SU-DHL-6 (cell line): ENCODE measurements at regions not wholly inside any gene's neighbourhood (a gene's known extent, or its start where the extent isn't known, plus 50 kb on each side); places are given as distances from the start of the nearest gene placed in this dataset.

Experiments used
- H2AFZ ChIP-seq: fragments of 200-600 bp; sonication (generic); 2 replicates; pipeline ENCODE4 v1.6.1; 2014; ENCODE audit warnings: low read depth, mild to moderate bottlenecking, moderate library complexity, mixed read lengths, antibody characterized with exemption, low read length; ENCODE audit not compliant: severe bottlenecking
- H3F3A ChIP-seq: fragments of 200-600 bp; shearing (Covaris generic); 2 replicates; pipeline ENCODE4 v1.6.0; 2016; ENCODE audit warnings: antibody characterized with exemption, mild to moderate bottlenecking; ENCODE audit not compliant: insufficient read depth
- H3K27ac ChIP-seq: fragments of 200-600 bp; sonication (generic); 2 replicates; pipeline ENCODE4 v1.5.1; 2016; ENCODE audit warnings: low read depth, mild to moderate bottlenecking, low read length, moderate library complexity, mixed read lengths
- H3K27me3 ChIP-seq: fragments of 200-600 bp; sonication (generic), shearing (Covaris generic); 2 replicates; pipeline ENCODE4 v1.6.0; 2014; ENCODE audit warnings: mild to moderate bottlenecking, low read length
- H3K36me3 ChIP-seq: fragments of 200-600 bp; sonication (generic); 2 replicates; pipeline ENCODE4 v1.6.1; 2014; ENCODE audit warnings: mild to moderate bottlenecking, low read length, mixed read lengths
- H3K4me2 ChIP-seq: fragments of 300-600, 200-600 bp; shearing (Covaris generic), sonication (generic); 2 replicates; pipeline ENCODE4 v1.6.0; 2014; ENCODE audit warnings: low read length, low read depth, mild to moderate bottlenecking; ENCODE audit not compliant: poor library complexity, severe bottlenecking
- H3K4me3 ChIP-seq: fragments of 200-600 bp; sonication (generic); 2 replicates; pipeline ENCODE4 v1.5.1; 2014; ENCODE audit warnings: antibody characterized with exemption, low read length, mild to moderate bottlenecking, mixed read lengths; ENCODE audit not compliant: insufficient read depth, poor library complexity, severe bottlenecking
- H3K79me2 ChIP-seq: fragments of 200-600 bp; sonication (generic); 2 replicates; pipeline ENCODE4 v1.6.1; 2014; ENCODE audit warnings: mild to moderate bottlenecking, low read length, moderate library complexity; ENCODE audit not compliant: insufficient read depth
- H3K9ac ChIP-seq: fragments of 200-600 bp; sonication (generic); 2 replicates; pipeline ENCODE4 v1.7.0; 2014; ENCODE audit warnings: mild to moderate bottlenecking, low read length
- H3K9me2 ChIP-seq: fragments of 200-600 bp; sonication (generic); replicated peaks from 2 replicates; pipeline ENCODE4 v1.6.1; 2014; ENCODE audit warnings: low read length; ENCODE audit not compliant: insufficient read depth
- H3K9me3 ChIP-seq: fragments of 200-600 bp; sonication (generic); 2 replicates; pipeline ENCODE4 v1.6.1; 2014; ENCODE audit warnings: low read length, mixed read lengths; ENCODE audit not compliant: insufficient read depth
- H4K20me1 ChIP-seq: fragments of 200-600 bp; sonication (generic); 2 replicates; pipeline ENCODE4 v1.6.1; 2014; ENCODE audit warnings: low read depth, mild to moderate bottlenecking, antibody characterized with exemption, low read length, moderate library complexity, mixed read lengths
- EZH2phosphoT487 ChIP-seq: fragments of 200-600 bp; sonication (generic), shearing (Covaris generic); conservative IDR thresholded peaks from 2 replicates; pipeline ENCODE4 v1.6.1; 2018; ENCODE audit warnings: mild to moderate bottlenecking, antibody characterized with exemption, low read length, moderate library complexity, mixed read lengths
- TF ChIP-seq, protein P1 (sequence below): fragments of 200-600 bp; sonication (generic); IDR thresholded peaks from one replicate; pipeline ENCODE4 v1.5.1; 2017; ENCODE audit warnings: antibody characterized with exemption, mild to moderate bottlenecking, low read length, moderate library complexity; ENCODE audit not compliant: insufficient read depth, poor library complexity, severe bottlenecking

DNA sequence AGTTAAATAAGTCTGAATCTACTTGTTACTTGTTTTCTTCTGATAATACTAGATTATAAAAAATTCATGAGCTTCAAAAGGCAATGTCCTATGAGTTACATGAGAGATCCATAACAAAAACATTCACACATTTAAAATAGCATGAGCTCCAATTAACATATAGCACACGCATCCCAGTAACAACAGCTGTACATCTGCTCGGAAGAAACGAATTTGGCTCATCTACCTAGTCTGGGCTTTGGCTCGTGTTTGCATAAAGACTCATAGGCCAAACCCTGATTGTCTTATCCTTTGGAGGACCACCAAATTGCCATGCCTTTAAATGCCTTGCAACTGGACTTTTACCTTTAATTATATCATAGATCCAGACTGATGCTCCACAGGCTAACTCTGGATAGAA lies 259.7 kb upstream of the CHD6 start:
- H2AFZ ChIP-seq = no peak overlapping the region
- no peaks in the 10 kb centered on the region for H3F3A ChIP-seq
- no peaks in the 10 kb centered on the region for H3K36me3 ChIP-seq
- no peaks in the 10 kb centered on the region for H3K9me2 ChIP-seq
- no peak overlapping the region for H3K27ac ChIP-seq
- H3K9ac ChIP-seq = no peak overlapping the region
- no peaks in the 10 kb centered on the region for H3K9me3 ChIP-seq
- H3K79me2 ChIP-seq = no peaks in the 10 kb centered on the region
- no peaks in the 10 kb centered on the region for H3K27me3 ChIP-seq
- no peak overlapping the region for H3K4me3 ChIP-seq
- no peak for TF ChIP-seq EZH2phosphoT487
- TF ChIP-seq, protein P1, sequence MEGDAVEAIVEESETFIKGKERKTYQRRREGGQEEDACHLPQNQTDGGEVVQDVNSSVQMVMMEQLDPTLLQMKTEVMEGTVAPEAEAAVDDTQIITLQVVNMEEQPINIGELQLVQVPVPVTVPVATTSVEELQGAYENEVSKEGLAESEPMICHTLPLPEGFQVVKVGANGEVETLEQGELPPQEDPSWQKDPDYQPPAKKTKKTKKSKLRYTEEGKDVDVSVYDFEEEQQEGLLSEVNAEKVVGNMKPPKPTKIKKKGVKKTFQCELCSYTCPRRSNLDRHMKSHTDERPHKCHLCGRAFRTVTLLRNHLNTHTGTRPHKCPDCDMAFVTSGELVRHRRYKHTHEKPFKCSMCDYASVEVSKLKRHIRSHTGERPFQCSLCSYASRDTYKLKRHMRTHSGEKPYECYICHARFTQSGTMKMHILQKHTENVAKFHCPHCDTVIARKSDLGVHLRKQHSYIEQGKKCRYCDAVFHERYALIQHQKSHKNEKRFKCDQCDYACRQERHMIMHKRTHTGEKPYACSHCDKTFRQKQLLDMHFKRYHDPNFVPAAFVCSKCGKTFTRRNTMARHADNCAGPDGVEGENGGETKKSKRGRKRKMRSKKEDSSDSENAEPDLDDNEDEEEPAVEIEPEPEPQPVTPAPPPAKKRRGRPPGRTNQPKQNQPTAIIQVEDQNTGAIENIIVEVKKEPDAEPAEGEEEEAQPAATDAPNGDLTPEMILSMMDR = no peak
- H4K20me1 ChIP-seq = no peaks in the 10 kb centered on the region
- no peak overlapping the region for H3K4me2 ChIP-seq

DNA sequence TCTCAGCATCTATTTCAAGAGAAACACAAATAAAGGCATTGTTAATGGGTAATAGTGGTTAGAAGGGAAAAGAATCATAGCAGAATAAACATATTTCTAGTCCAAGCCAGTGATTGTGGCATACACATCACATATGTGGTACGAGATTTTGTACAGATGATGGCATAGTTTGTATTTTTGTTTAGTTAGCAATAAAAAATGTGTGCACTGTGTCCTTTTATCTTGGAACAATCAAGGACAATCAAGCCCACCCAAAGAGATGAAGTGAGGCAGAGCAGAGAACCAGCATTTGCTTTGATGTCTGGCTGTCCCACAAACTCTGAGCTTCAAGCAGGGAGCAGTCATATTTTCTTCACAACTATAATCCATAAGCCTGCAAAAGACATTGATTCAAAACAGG lies 256.5 kb upstream of the CHD6 start:
- no peaks in the 10 kb centered on the region for H3K36me3 ChIP-seq
- no peaks in the 10 kb centered on the region for H3K27me3 ChIP-seq
- no peaks in the 10 kb centered on the region for H3F3A ChIP-seq
- H3K27ac ChIP-seq = no peak overlapping the region
- no peak overlapping the region for H3K9ac ChIP-seq
- H4K20me1 ChIP-seq = no peaks in the 10 kb centered on the region
- TF ChIP-seq EZH2phosphoT487 = no peak
- TF ChIP-seq, protein P1 = no peak
- H2AFZ ChIP-seq = no peak overlapping the region
- H3K9me3 ChIP-seq = no peaks in the 10 kb centered on the region
- no peaks in the 10 kb centered on the region for H3K79me2 ChIP-seq
- no peak overlapping the region for H3K4me2 ChIP-seq
- H3K9me2 ChIP-seq = no peaks in the 10 kb centered on the region
- no peak overlapping the region for H3K4me3 ChIP-seq

DNA sequence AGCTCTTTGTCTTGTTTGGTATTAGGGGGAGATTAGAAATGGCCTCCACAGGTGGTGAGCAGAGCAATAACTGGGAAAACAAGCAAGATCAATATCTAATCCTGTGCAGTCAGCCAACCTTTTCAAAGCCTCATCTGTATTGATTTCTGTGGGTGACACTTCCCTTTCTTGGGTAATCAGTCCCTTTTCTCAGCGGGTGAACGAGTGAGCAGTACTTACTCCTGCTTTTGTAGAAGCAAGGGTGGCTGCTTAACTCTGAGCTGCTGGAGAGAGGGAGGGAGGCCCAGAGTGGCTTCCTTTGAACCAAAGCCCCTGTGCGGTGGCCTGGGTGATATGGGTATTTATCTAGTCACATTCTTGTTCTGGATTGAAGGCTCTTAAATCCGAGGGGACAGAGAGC lies 254.8 kb upstream of the CHD6 start:
- Histone ChIP-seq H3K9me2 (no peaks in the 10 kb centered on the region), H3K79me2 (no peaks in the 10 kb centered on the region), H3K4me2 (no peak overlapping the region), H3K27ac (no peak overlapping the region), H3K9me3 (no peaks in the 10 kb centered on the region), H3K4me3 (no peak overlapping the region), H3K27me3 (no peaks in the 10 kb centered on the region), H4K20me1 (no peaks in the 10 kb centered on the region), H3F3A (no peaks in the 10 kb centered on the region), H3K9ac (no peak overlapping the region), H2AFZ (no peak overlapping the region), H3K36me3 (no peaks in the 10 kb centered on the region)
- TF ChIP-seq, protein P1 = no peak
- no peak for TF ChIP-seq EZH2phosphoT487
